ENCODE measurements at regions not wholly inside any gene's neighbourhood (a gene's known extent, or its start where the extent isn't known, plus 50 kb on each side); places are given as distances from the start of the nearest gene placed in this dataset.

GRCh38 chr21:26388731-26389231 lies 184.3 kb downstream of the CYYR1 start:
- no peaks in the 10 kb centered on the region for H3K27me3 ChIP-seq (replicated peaks in 1 of 7)
- peak overlapping the region in 1 of 8 donors; percentile 17 for H3K27ac ChIP-seq
- peaks cover 0 to 7% (median 0%) of the 10 kb centered on the region in 8 donors for H3K9me3 ChIP-seq
- WGBS, 5 donors = 39 to 64% (median 57%) methylated on average over 1 of the region's 1 CpG
- DNase-seq = no peak
- intact Hi-C loops (cut with DNase I; ENCODE audit: low total_unique reads) = no loop called here
- H3K36me3 ChIP-seq = no peaks in the 10 kb centered on the region
- peaks cover 0 to 8% (median 2%) of the 10 kb centered on the region in 6 donors for H3K4me1 ChIP-seq
- H3K4me3 ChIP-seq = no peak overlapping the region
- TF ChIP-seq POLR2AphosphoS5 (IDR thresholded peaks at IDR 0.05) = no peak
- no peak for TF ChIP-seq CTCF (IDR thresholded peaks at IDR 0.05 in 8 of 11, conservative IDR thresholded peaks at IDR 0.05 in 3 of 11)
- TF ChIP-seq POLR2A (IDR thresholded peaks at IDR 0.05) = no peak

- intact Hi-C loops (cut with DNase I; ENCODE audit: low total_unique reads) = no loop called here
- TF ChIP-seq CTCF (IDR thresholded peaks at IDR 0.05 in 8 of 11, conservative IDR thresholded peaks at IDR 0.05 in 3 of 11) (no peak), POLR2AphosphoS5 (IDR thresholded peaks at IDR 0.05) (no peak), POLR2A (IDR thresholded peaks at IDR 0.05) (no peak)
- H3K27ac ChIP-seq = no peak overlapping the region
- H3K9me3 ChIP-seq = peaks cover 0 to 7% (median 0%) of the 10 kb centered on the region in 8 donors
- H3K27me3 ChIP-seq (replicated peaks in 1 of 7) = no peaks in the 10 kb centered on the region
- peaks cover 0 to 8% (median 2%) of the 10 kb centered on the region in 6 donors for H3K4me1 ChIP-seq
- WGBS, 5 donors = 41 to 81% (median 66%) methylated on average over 3 of the region's 3 CpGs
- H3K36me3 ChIP-seq = no peaks in the 10 kb centered on the region
- no peak overlapping the region for H3K4me3 ChIP-seq
- no peak for DNase-seq
Observed at GRCh38 chr21:26385721-26386120, 187.4 kb downstream of the CYYR1 start.

GRCh38 chr21:26379561-26379960 lies 193.5 kb downstream of the CYYR1 start:
- DNase-seq = no peak

More at GRCh38 chr21:26379561-26379960, 193.5 kb downstream of the CYYR1 start:
- Histone ChIP-seq H3K9me3 (no peaks in the 10 kb centered on the region), H3K27me3 (replicated peaks in 1 of 7) (no peaks in the 10 kb centered on the region), H3K4me1 (no peaks in the 10 kb centered on the region), H3K36me3 (no peaks in the 10 kb centered on the region), H3K4me3 (no peak overlapping the region), H3K27ac (no peak overlapping the region)
- intact Hi-C loops (cut with DNase I; ENCODE audit: low total_unique reads) = no loop called here
- TF ChIP-seq CTCF (IDR thresholded peaks at IDR 0.05 in 8 of 11, conservative IDR thresholded peaks at IDR 0.05 in 3 of 11) = no peak
- TF ChIP-seq POLR2AphosphoS5 (IDR thresholded peaks at IDR 0.05) = no peak
- TF ChIP-seq POLR2A (IDR thresholded peaks at IDR 0.05) = no peak
